H1 (cell line): ENCODE measurements at regions not wholly inside any gene's neighbourhood (a gene's known extent, or its start where the extent isn't known, plus 50 kb on each side); places are given as distances from the start of the nearest gene placed in this dataset.

ENCODE experiments used
- ATF2 ChIP-seq: IDR thresholded peaks from 2 replicates; pipeline ENCODE4 v1.6.1; 2012; ENCODE audit warnings: low read length, inconsistent platforms
- CBX8 ChIP-seq: fragments of 300-800, 300-1000 bp; sonication (generic); IDR thresholded peaks from 2 replicates; pipeline ENCODE4 v1.7.1; 2016; ENCODE audit warnings: low read depth, low read length, borderline replicate concordance
- CEBPB ChIP-seq: IDR thresholded peaks from 2 replicates; pipeline ENCODE4 v1.6.1; 2012; ENCODE audit warnings: low read depth, low read length
- EZH2 ChIP-seq: fragments of 200-600 bp; sonication (generic); IDR thresholded peaks from 2 replicates; pipeline ENCODE4 v1.7.1; 2012; ENCODE audit warnings: low read depth, mild to moderate bottlenecking, moderate library complexity, low read length, inconsistent platforms; ENCODE audit not compliant: severe bottlenecking
- FOSL1 ChIP-seq: IDR thresholded peaks from 2 replicates; pipeline ENCODE4 v1.6.1; 2011; ENCODE audit warnings: mild to moderate bottlenecking, low read depth, low read length, moderate library complexity; ENCODE audit not compliant: insufficient read depth
- POLR2A ChIP-seq, 2 experiments: IDR thresholded peaks; 1 replicate in 1 of 2; 2 replicates in 1 of 2; pipeline ENCODE4 v1.6.1; 2011; ENCODE audit warnings: low read depth in 2 of 2, low read length in 2 of 2, mild to moderate bottlenecking in 2 of 2; ENCODE audit errors: control extremely low read depth in 1 of 2
- SUZ12 ChIP-seq: fragments of 200-600 bp; sonication (generic); IDR thresholded peaks from 2 replicates; pipeline ENCODE4 v1.6.1; 2012; ENCODE audit warnings: mild to moderate bottlenecking, inconsistent platforms, low read length, moderate library complexity, mixed read lengths
- USF2 ChIP-seq: IDR thresholded peaks from 2 replicates; pipeline ENCODE4 v1.6.1; 2011; ENCODE audit warnings: low read length, improper control_type of control experiment
- YY1 ChIP-seq: IDR thresholded peaks from 2 replicates; pipeline ENCODE4 v1.6.1; 2011; ENCODE audit warnings: low read depth, mild to moderate bottlenecking, low read length

- TF ChIP-seq ATF2 (no peak), POLR2A (IDR thresholded peaks at IDR 0.05; ENCODE audit: control extremely low read depth in 1 of 2, low read depth in 2 of 2, low read length in 2 of 2) (no peak), SUZ12 (no peak), CEBPB (no peak), EZH2 (no peak), YY1 (no peak), USF2 (no peak), CBX8 (no peak), FOSL1 (no peak)
These were observed 315.7 kb upstream of the ANO5 start (continued) for GRCh38 chr11:21877151-21877550.
